ENCODE measurements at regions not wholly inside any gene's neighbourhood (a gene's known extent, or its start where the extent isn't known, plus 50 kb on each side); places are given as distances from the start of the nearest gene placed in this dataset.

DNA sequence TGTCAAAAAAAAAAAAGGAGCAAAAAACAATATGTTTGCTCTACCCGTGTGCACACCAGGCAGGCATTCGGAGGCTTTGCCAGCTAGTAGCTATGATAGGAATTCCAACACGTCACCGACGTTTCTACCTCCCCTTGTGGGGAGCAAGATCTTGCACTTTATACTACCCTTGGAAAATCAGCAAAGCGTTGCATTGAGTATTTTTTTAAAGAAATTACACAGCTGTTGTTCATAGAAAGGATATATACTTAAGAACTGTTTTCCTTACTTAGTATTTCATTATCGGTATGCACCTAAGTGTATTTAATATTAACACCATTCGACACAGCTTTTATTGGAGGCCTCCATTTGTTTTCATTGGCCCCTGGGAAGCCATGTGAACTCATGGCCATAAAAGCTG lies 159.9 kb upstream of the MGMT start:
- Histone ChIP-seq H3K4me3 (no peak overlapping the region), H3K27me3 (ENCODE audit: control insufficient read depth in 2 of 2, insufficient read depth in 2 of 2, low read length in 2 of 2) (no peaks in the 10 kb centered on the region; a peak in 1 of 5 replicates), H2AFZ (ENCODE audit: low read depth, low read length) (no peak overlapping the region), H3K4me1 (replicated peaks in 1 of 2; ENCODE audit: control insufficient read depth in 2 of 2, insufficient read depth in 2 of 2, low read length in 2 of 2) (no peaks in the 10 kb centered on the region), H3K4me2 (ENCODE audit: insufficient read depth, low read length) (no peak overlapping the region), H3K27ac (ENCODE audit: extremely low read depth, low read depth, low read length) (no peak overlapping the region), H3K9ac (ENCODE audit: insufficient read depth in 1 of 2, low read depth in 2 of 2, low read length in 2 of 2) (no peak overlapping the region), H3K79me2 (ENCODE audit: control insufficient read depth, insufficient read depth, low read length) (no peaks in the 10 kb centered on the region), H3K9me1 (ENCODE audit: control insufficient read depth, insufficient read depth, low read length) (no peaks in the 10 kb centered on the region), H3K36me3 (ENCODE audit: control insufficient read depth, insufficient read depth, low read length) (no peaks in the 10 kb centered on the region), H3K9me3 (replicated peaks; ENCODE audit: control insufficient read depth, insufficient read depth, low read depth, low read length) (no peaks in the 10 kb centered on the region), H4K20me1 (replicated peaks; ENCODE audit: control insufficient read depth, insufficient read depth, low read length) (no peaks in the 10 kb centered on the region)
- FAIRE-seq (no peak), ATAC-seq (no peak), DNase-seq (ENCODE audit: extremely low read depth in 1 of 4, low spot score in 3 of 4) (no peak)
- ChIA-PET CTCF (ENCODE audit: low intra/inter-chr PET ratio) (no interaction called here), POLR2A (no interaction called here)
- in situ Hi-C loops (cut with MboI) (no loop called here), intact Hi-C loops (cut with micrococcal nuclease) (no loop called here)
- no TSS peak for BruUV-seq (replicated peaks)
- WGBS (ENCODE audit: insufficient coverage, low coverage, missing lambda C conversion rate): 0% methylated on average over 8 of the region's 8 CpGs
- no peak for TF ChIP-seq U2AF1 (optimal IDR thresholded peaks at IDR 0.05; ENCODE audit: low read depth, low read length)
- TF ChIP-seq, protein P1, sequence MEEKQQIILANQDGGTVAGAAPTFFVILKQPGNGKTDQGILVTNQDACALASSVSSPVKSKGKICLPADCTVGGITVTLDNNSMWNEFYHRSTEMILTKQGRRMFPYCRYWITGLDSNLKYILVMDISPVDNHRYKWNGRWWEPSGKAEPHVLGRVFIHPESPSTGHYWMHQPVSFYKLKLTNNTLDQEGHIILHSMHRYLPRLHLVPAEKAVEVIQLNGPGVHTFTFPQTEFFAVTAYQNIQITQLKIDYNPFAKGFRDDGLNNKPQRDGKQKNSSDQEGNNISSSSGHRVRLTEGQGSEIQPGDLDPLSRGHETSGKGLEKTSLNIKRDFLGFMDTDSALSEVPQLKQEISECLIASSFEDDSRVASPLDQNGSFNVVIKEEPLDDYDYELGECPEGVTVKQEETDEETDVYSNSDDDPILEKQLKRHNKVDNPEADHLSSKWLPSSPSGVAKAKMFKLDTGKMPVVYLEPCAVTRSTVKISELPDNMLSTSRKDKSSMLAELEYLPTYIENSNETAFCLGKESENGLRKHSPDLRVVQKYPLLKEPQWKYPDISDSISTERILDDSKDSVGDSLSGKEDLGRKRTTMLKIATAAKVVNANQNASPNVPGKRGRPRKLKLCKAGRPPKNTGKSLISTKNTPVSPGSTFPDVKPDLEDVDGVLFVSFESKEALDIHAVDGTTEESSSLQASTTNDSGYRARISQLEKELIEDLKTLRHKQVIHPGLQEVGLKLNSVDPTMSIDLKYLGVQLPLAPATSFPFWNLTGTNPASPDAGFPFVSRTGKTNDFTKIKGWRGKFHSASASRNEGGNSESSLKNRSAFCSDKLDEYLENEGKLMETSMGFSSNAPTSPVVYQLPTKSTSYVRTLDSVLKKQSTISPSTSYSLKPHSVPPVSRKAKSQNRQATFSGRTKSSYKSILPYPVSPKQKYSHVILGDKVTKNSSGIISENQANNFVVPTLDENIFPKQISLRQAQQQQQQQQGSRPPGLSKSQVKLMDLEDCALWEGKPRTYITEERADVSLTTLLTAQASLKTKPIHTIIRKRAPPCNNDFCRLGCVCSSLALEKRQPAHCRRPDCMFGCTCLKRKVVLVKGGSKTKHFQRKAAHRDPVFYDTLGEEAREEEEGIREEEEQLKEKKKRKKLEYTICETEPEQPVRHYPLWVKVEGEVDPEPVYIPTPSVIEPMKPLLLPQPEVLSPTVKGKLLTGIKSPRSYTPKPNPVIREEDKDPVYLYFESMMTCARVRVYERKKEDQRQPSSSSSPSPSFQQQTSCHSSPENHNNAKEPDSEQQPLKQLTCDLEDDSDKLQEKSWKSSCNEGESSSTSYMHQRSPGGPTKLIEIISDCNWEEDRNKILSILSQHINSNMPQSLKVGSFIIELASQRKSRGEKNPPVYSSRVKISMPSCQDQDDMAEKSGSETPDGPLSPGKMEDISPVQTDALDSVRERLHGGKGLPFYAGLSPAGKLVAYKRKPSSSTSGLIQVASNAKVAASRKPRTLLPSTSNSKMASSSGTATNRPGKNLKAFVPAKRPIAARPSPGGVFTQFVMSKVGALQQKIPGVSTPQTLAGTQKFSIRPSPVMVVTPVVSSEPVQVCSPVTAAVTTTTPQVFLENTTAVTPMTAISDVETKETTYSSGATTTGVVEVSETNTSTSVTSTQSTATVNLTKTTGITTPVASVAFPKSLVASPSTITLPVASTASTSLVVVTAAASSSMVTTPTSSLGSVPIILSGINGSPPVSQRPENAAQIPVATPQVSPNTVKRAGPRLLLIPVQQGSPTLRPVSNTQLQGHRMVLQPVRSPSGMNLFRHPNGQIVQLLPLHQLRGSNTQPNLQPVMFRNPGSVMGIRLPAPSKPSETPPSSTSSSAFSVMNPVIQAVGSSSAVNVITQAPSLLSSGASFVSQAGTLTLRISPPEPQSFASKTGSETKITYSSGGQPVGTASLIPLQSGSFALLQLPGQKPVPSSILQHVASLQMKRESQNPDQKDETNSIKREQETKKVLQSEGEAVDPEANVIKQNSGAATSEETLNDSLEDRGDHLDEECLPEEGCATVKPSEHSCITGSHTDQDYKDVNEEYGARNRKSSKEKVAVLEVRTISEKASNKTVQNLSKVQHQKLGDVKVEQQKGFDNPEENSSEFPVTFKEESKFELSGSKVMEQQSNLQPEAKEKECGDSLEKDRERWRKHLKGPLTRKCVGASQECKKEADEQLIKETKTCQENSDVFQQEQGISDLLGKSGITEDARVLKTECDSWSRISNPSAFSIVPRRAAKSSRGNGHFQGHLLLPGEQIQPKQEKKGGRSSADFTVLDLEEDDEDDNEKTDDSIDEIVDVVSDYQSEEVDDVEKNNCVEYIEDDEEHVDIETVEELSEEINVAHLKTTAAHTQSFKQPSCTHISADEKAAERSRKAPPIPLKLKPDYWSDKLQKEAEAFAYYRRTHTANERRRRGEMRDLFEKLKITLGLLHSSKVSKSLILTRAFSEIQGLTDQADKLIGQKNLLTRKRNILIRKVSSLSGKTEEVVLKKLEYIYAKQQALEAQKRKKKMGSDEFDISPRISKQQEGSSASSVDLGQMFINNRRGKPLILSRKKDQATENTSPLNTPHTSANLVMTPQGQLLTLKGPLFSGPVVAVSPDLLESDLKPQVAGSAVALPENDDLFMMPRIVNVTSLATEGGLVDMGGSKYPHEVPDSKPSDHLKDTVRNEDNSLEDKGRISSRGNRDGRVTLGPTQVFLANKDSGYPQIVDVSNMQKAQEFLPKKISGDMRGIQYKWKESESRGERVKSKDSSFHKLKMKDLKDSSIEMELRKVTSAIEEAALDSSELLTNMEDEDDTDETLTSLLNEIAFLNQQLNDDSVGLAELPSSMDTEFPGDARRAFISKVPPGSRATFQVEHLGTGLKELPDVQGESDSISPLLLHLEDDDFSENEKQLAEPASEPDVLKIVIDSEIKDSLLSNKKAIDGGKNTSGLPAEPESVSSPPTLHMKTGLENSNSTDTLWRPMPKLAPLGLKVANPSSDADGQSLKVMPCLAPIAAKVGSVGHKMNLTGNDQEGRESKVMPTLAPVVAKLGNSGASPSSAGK (IDR thresholded peaks at IDR 0.05): no peak
- no peak for TF ChIP-seq SMAD2 (IDR thresholded peaks at IDR 0.05; ENCODE audit: low read depth, low read length)
- TF ChIP-seq, protein P2, sequence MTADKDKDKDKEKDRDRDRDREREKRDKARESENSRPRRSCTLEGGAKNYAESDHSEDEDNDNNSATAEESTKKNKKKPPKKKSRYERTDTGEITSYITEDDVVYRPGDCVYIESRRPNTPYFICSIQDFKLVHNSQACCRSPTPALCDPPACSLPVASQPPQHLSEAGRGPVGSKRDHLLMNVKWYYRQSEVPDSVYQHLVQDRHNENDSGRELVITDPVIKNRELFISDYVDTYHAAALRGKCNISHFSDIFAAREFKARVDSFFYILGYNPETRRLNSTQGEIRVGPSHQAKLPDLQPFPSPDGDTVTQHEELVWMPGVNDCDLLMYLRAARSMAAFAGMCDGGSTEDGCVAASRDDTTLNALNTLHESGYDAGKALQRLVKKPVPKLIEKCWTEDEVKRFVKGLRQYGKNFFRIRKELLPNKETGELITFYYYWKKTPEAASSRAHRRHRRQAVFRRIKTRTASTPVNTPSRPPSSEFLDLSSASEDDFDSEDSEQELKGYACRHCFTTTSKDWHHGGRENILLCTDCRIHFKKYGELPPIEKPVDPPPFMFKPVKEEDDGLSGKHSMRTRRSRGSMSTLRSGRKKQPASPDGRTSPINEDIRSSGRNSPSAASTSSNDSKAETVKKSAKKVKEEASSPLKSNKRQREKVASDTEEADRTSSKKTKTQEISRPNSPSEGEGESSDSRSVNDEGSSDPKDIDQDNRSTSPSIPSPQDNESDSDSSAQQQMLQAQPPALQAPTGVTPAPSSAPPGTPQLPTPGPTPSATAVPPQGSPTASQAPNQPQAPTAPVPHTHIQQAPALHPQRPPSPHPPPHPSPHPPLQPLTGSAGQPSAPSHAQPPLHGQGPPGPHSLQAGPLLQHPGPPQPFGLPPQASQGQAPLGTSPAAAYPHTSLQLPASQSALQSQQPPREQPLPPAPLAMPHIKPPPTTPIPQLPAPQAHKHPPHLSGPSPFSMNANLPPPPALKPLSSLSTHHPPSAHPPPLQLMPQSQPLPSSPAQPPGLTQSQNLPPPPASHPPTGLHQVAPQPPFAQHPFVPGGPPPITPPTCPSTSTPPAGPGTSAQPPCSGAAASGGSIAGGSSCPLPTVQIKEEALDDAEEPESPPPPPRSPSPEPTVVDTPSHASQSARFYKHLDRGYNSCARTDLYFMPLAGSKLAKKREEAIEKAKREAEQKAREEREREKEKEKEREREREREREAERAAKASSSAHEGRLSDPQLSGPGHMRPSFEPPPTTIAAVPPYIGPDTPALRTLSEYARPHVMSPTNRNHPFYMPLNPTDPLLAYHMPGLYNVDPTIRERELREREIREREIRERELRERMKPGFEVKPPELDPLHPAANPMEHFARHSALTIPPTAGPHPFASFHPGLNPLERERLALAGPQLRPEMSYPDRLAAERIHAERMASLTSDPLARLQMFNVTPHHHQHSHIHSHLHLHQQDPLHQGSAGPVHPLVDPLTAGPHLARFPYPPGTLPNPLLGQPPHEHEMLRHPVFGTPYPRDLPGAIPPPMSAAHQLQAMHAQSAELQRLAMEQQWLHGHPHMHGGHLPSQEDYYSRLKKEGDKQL (CRISPR knock-in tag; IDR thresholded peaks at IDR 0.05; ENCODE audit: borderline replicate concordance): no peak

Measured in K562 (cell line).